NCI-H1105 treated with DMSO at 0.1 percent for 48 hours (cell line): ENCODE measurements at regions not wholly inside any gene's neighbourhood (a gene's known extent, or its start where the extent isn't known, plus 50 kb on each side); places are given as distances from the start of the nearest gene placed in this dataset.

ENCODE experiments used
- DNase-seq: peaks from one replicate; lab custom pipeline; 2025; lab: John Stamatoyannopoulos, UW

DNA sequence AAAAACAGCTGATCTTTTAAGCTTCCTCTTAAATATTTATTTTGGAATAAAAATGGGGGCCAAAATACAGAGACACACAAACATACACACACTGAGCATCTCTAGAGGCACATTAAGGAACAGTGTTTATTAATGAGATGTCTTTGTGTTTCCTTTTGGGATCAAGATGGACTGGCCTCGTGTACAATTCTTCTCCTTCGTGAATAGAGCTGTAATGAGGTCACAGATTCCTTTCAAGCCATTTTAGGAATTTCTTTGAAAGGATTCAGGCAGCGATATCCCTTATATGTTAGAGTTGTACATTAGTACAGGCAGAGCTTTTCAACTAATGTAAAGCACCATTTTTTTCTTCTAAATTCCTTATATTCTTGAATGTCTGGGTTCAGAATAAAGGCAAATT lies 295.7 kb downstream of the CHRM3 start:
- DNase-seq: no peak

DNA sequence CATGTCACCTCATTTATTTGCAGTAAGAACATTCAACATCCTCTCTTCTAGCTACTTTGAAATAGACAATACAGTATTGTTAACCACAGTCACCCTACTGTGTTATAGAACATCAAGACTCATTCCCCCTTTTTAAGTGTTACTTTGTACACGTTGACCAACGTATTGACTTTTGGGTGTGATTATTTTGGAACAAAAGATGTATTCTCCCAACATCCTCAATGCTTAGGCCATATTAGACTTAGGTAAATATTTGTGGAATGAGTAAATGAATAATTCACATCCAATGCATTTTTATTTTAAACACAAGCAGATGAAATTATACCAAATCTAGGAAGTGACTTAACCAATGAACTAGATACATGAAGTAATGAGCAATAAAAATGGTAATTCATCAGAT lies 296.6 kb downstream of the CHRM3 start:
- DNase-seq: no peak

GRCh38 chr1:239686386-239686785 lies 300.0 kb downstream of the CHRM3 start:
- DNase-seq: no peak

GRCh38 chr1:239696317-239696716 lies 309.9 kb downstream of the CHRM3 start:
- DNase-seq: no peak

GRCh38 chr1:239700667-239701066 lies 314.3 kb downstream of the CHRM3 start:
- DNase-seq: no peak

GRCh38 chr1:239703075-239703474 lies 316.7 kb downstream of the CHRM3 start:
- DNase-seq: no peak

DNA sequence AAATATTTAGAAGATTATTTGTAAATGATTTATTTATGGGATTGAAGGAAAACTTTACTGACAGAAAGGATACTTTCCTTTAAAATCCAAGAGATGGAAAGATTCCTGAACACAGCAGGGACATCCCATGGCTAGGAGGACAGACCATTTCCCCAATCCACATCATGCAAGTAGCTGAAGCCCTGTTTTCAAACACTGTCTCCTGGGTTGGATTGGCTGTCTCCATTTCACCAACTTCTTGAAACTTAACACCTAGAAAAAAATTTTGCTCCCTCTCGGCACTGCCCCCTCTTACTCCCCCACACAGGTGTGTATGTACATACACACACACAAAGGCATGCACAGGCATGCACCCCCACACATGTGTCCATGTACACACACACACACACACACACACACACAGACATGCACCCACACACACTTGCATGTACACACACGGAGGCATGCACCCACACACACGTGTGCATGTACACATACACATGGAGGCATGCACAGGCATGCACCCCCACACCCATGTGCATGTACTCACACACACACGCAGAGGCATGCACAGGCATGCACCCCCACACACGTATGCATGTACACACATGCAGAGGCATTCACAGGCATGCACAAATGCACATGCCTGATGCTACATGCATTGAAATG lies 320.0 kb downstream of the CHRM3 start:
- no peak for DNase-seq

DNA sequence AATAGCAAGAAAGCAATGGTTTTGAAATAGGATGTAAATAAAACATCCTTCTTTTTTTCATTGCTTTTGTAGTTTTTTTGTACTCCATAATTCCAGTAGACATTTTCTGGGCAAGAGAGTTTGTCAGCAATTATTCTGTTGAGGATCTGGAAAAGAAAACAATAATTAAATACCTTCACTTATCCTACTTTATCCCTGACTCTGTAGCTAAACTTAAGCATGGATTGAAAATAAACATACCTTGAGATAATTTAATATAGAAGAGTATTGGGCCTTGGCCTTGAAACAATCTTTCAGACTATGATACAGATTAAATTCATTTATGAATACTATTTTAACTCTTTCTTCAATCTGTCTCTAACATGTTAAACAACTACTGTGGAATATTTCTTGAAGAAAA lies 321.2 kb downstream of the CHRM3 start:
- no peak for DNase-seq

GRCh38 chr1:239708622-239709021 lies 322.3 kb downstream of the CHRM3 start:
- no peak for DNase-seq

GRCh38 chr1:239711768-239712167 lies 325.4 kb downstream of the CHRM3 start:
- DNase-seq: no peak

GRCh38 chr1:239717097-239717917 lies 330.9 kb downstream of the CHRM3 start:
- DNase-seq: no peak

GRCh38 chr1:239717918-239718184 lies 331.5 kb downstream of the CHRM3 start:
- DNase-seq: no peak

GRCh38 chr1:239718571-239718970 lies 332.2 kb downstream of the CHRM3 start:
- DNase-seq: no peak

- DNase-seq: no peak
These were observed 332.7 kb downstream of the CHRM3 start for GRCh38 chr1:239718997-239719628.

DNA sequence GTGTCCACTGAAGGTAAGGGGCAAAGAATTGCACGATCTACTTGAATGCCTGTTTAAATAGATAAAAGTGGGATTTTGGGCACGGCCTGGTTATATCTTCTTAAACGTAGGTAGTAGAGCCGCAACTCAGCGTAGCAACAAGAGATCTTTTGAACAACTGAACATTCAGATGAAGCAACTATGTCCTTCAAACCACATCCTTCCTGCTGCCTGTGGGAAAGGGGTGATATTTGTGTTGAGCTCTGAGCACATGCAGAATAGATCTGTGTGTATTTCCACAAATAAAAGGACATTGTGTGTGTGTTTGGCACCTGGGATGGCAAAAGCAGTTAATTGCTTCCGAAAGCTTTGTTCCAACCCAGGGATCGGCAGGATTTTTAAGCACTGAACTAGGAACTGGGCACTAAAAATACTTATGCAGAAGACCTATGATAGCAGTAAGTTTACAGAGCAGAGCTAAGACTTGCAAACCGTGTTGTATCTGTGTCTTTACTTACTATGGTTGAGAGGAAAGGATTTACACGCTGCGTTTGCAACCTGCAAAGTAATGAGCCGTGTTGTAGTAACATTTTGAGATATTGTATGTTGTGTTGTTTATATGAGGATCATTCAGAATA lies 333.4 kb downstream of the CHRM3 start:
- DNase-seq: no peak

GRCh38 chr1:239722035-239722434 lies 335.7 kb downstream of the CHRM3 start:
- no peak for DNase-seq

GRCh38 chr1:239723776-239724367 lies 337.5 kb downstream of the CHRM3 start:
- DNase-seq: no peak

DNA sequence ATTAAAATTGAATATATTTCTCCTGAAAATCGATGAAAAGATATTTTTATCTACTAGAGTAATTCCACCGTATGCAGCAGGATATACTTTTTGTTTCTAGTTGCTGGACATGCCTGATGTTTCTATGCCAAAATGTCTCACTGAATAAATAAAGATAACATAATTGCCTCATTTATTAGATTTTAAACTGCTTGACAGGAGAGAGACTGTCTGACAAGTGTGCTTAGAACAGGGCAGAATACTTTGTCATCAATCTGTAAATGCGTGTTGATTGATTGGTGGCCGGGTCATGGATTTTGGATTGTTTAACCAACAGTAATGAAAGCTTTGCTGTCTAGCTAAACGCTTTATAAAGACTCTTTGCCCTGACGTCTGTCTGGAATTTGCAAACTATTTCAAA lies 339.0 kb downstream of the CHRM3 start:
- no peak for DNase-seq

DNA sequence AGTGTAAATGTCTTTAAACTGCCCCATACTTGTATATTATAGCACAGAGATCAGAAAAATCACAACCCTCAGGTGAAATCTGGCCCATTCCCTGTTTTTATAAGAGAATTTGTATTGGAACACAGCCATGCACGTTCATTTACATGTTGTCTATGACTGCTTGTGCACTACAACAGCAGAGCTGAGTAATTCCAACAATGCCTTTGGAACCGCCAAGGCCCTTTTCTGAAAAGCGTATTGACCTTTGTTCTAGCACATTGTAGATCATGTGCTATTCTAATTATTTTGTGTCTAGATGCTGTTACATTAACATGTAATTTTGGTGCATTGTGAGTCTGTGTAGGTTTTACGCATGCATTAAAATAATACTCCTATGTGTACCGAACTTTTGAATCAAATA lies 339.6 kb downstream of the CHRM3 start:
- DNase-seq: no peak

DNA sequence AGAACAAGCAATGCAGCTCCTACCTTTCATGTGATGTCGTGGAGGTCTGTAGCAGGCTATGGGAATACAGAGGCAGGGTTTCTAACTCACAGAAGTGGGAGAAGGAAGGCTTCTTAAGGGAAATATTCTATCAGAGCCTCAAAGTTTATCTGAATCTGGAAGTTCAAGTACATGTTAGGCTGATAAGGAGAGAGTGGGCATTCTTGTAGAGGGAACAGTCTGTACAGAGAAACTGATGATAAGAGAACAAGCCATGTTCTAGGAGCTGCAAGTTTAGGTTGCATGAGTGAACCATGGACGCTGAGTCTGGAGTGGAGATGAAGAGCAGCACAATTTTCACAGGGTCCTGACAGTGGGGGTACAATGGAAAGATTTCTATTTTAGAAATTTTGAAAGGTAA lies 344.0 kb downstream of the CHRM3 start:
- no peak for DNase-seq

DNA sequence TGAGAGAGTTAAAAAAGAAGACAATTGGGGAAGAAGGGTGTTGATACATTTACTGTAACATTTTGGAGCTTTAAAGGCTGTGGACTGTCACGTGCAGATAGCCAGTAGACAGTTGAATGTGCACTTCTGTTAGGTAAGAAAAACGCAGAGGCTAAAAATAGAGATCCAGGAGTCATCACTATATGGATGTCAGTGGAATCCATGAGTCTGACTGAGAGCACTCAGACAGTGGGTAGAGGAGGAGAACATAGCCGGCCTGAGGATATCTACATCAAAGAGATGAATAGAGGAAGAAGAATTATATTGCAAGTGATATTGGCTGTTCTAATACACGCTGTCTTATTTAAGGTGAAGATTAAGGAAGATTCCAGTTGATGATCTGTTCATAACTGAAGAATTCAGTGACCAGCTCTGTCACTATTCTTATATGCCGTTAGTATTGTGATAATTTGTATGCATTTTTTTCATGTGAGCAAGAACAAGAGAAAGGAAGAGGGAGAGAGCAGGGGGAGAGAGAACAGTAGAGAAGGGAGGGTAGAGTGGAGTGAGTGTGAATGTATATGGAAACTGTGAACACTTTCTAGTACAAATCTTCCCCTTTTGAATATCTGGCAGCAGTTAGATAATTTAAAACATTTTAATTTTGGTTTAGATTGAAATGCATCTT lies 344.8 kb downstream of the CHRM3 start:
- no peak for DNase-seq

DNA sequence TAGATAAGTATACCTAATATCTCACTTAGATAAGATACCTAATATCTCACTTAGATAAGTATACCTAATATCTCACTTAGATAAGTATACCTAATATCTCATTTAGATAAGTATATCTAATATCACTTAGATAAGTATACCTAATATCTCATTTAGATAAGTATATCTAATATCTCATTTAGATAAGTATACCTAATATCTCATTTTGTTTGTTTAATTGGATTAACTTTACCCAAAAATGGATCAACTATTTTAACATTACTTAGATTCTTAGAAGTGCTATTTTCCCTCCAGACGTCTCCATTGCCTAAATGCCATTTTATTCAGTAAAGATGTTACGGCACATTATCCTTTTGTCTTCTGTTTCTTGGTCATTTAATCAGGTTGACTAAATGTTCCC lies 346.4 kb downstream of the CHRM3 start:
- no peak for DNase-seq
